Heart left ventricle (tissue), 16 donors: ENCODE measurements at regions not wholly inside any gene's neighbourhood (a gene's known extent, or its start where the extent isn't known, plus 50 kb on each side); places are given as distances from the start of the nearest gene placed in this dataset.

Experiments used
- ATAC-seq, 4 donors: fragments of 200-7000 bp; cut with Tn5 transposase; one replicate each; pipeline ENCODE4 v1.9.1; 2020 to 2022; ENCODE audit warnings: moderate library complexity in 4 of 4, mild to moderate bottlenecking in 3 of 4, moderate number of reproducible peaks in 1 of 4
- DNase-seq, 5 donors: peaks; one replicate each; pipeline ENCODE4 v3.0.0-alpha.2; 2020
- H3K27ac ChIP-seq, 12 donors: fragments of 200-600 bp; sonication (generic) in 4 of 12; one replicate each; pipeline versions ENCODE4 v1.5.0 to v1.8.0; 2016 to 2022; ENCODE audit warnings: mild to moderate bottlenecking in 2 of 12
- H3K27me3 ChIP-seq, 9 donors: fragments of 200-600 bp; sonication (generic) in 2 of 9; one replicate each; pipeline versions ENCODE4 v1.5.1 to v1.8.0; 2016 to 2022; ENCODE audit warnings: mild to moderate bottlenecking in 3 of 9
- H3K36me3 ChIP-seq, 9 donors: fragments of 200-600 bp; sonication (generic) in 2 of 9; one replicate each; pipeline versions ENCODE4 v1.5.0 to v1.8.0; 2018 to 2022; ENCODE audit warnings: mild to moderate bottlenecking in 2 of 9
- H3K4me1 ChIP-seq, 12 donors: fragments of 200-600 bp; sonication (generic) in 4 of 12; one replicate each; pipeline versions ENCODE4 v1.5.0 to v1.8.0; 2016 to 2022; ENCODE audit warnings: mild to moderate bottlenecking in 3 of 12
- H3K4me3 ChIP-seq, 12 donors: fragments of 200-600 bp; sonication (generic) in 4 of 12; one replicate each; pipeline versions ENCODE4 v1.5.0 to v1.8.0; 2017 to 2022; ENCODE audit warnings: mild to moderate bottlenecking in 9 of 12, moderate library complexity in 4 of 12
- H3K9me3 ChIP-seq, 12 donors: fragments of 200-600 bp; sonication (generic) in 4 of 12; one replicate each; pipeline versions ENCODE4 v1.5.0 to v1.8.0; 2016 to 2022; ENCODE audit warnings: mild to moderate bottlenecking in 1 of 12
- POLR2A ChIP-seq, 2 donors: fragments of 450-650 bp; IDR thresholded peaks; one replicate each; pipeline ENCODE4 v1.6.1; 2017; ENCODE audit warnings: antibody characterized with exemption in 2 of 2, mild to moderate bottlenecking in 2 of 2, moderate library complexity in 2 of 2
- WGBS, 4 donors: extraction: QIAGEN DNeasy Blood & Tissue Kit in 2 of 4; methylation state at CpG; one replicate each; pipeline versions ENCODE4 v1.1.5 to v1.1.7; 2013 to 2018; 5-methylcytosine and 5-hydroxymethylcytosine counted together
- intact Hi-C, 10 donors: fragments of 100-400 bp; cut with DNase I; formaldehyde crosslinking; loops; one replicate each; pipeline versions ENCODE4 v1.11.1 to v1.14.2; 2022
- TF ChIP-seq, protein P1 (sequence below), 12 donors: fragments of 200-600 bp; sonication (generic) in 4 of 12; IDR thresholded peaks; one replicate each; pipeline versions ENCODE4 v1.5.0 to v1.8.0; 2018 to 2022; ENCODE audit warnings: antibody characterized with exemption in 12 of 12, mild to moderate bottlenecking in 5 of 12
- donor health status: ischemic (EF 13 %, LVEDD 7.1; RV severe dilation, severe dysfunction).
- donor health status: healthy with polysubstance abuse.
- donor health status: DM: no; HTN: yes; CAD: no.
- donor health status: DM: no; HTN: no; CAD: no.
- donor health status: ischemic (EF 25% LVEDD 6.9; RV normal size, moderate dysfunction).
- donor health status: ischemic (EF 25% LVEDD 5.7; RV mildly dilated, moderate dysfunction).
- donor health status: healthy.
- donor health status: DM: yes; HTN: yes; CAD: no.
- donor health status: ischemic (EF 35%, LVEDD 5.7; RV mildly dilated, moderate dysfunction).
- donor health status: nonischemic (EF 11% LVEDD 7.7; RV severe dilation, severe dysfunction).
- donor health status: DM: yes; HTN: yes; CAD: no.
- donor health status: PGD.
- donor health status: ischemic (EF 29% LVEDD 5.4; RV normal size, mild dysfunction).
- donor health status: nonischemic (EF 23%, LVEDD 6.1; RV moderate dilation, normal function).

- intact Hi-C loops: no loop called here
- no peaks in the 10 kb centered on the region for H3K9me3 ChIP-seq
- WGBS, 4 donors: 61 to 67% (median 64%) methylated on average over 3 of the region's 3 CpGs
- no peak overlapping the region for H3K4me3 ChIP-seq
- no peaks in the 10 kb centered on the region for H3K27me3 ChIP-seq
- ATAC-seq (no peak), DNase-seq (no peak)
- no peaks in the 10 kb centered on the region for H3K4me1 ChIP-seq
- TF ChIP-seq POLR2A (IDR thresholded peaks at IDR 0.05): no peak
- TF ChIP-seq, protein P1, sequence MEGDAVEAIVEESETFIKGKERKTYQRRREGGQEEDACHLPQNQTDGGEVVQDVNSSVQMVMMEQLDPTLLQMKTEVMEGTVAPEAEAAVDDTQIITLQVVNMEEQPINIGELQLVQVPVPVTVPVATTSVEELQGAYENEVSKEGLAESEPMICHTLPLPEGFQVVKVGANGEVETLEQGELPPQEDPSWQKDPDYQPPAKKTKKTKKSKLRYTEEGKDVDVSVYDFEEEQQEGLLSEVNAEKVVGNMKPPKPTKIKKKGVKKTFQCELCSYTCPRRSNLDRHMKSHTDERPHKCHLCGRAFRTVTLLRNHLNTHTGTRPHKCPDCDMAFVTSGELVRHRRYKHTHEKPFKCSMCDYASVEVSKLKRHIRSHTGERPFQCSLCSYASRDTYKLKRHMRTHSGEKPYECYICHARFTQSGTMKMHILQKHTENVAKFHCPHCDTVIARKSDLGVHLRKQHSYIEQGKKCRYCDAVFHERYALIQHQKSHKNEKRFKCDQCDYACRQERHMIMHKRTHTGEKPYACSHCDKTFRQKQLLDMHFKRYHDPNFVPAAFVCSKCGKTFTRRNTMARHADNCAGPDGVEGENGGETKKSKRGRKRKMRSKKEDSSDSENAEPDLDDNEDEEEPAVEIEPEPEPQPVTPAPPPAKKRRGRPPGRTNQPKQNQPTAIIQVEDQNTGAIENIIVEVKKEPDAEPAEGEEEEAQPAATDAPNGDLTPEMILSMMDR (IDR thresholded peaks at IDR 0.05): no peak
- H3K27ac ChIP-seq: no peak overlapping the region
- H3K36me3 ChIP-seq: no peaks in the 10 kb centered on the region
Observed at GRCh38 chr20:20795119-20795518, 82.7 kb upstream of the RALGAPA2 start.

- intact Hi-C loops: no loop called here
- no peak overlapping the region for H3K4me3 ChIP-seq
- ATAC-seq (no peak), DNase-seq (no peak)
- H3K36me3 ChIP-seq: no peaks in the 10 kb centered on the region
- WGBS, 4 donors: 51 to 72% (median 64%) methylated on average over 2 of the region's 2 CpGs
- no peaks in the 10 kb centered on the region for H3K4me1 ChIP-seq
- no peaks in the 10 kb centered on the region for H3K9me3 ChIP-seq
- no peaks in the 10 kb centered on the region for H3K27me3 ChIP-seq
- no peak overlapping the region for H3K27ac ChIP-seq
- no peak for TF ChIP-seq POLR2A (IDR thresholded peaks at IDR 0.05)
- TF ChIP-seq, protein P1 (IDR thresholded peaks at IDR 0.05): no peak
Observed at GRCh38 chr20:20793591-20793990, 81.1 kb upstream of the RALGAPA2 start.

DNA sequence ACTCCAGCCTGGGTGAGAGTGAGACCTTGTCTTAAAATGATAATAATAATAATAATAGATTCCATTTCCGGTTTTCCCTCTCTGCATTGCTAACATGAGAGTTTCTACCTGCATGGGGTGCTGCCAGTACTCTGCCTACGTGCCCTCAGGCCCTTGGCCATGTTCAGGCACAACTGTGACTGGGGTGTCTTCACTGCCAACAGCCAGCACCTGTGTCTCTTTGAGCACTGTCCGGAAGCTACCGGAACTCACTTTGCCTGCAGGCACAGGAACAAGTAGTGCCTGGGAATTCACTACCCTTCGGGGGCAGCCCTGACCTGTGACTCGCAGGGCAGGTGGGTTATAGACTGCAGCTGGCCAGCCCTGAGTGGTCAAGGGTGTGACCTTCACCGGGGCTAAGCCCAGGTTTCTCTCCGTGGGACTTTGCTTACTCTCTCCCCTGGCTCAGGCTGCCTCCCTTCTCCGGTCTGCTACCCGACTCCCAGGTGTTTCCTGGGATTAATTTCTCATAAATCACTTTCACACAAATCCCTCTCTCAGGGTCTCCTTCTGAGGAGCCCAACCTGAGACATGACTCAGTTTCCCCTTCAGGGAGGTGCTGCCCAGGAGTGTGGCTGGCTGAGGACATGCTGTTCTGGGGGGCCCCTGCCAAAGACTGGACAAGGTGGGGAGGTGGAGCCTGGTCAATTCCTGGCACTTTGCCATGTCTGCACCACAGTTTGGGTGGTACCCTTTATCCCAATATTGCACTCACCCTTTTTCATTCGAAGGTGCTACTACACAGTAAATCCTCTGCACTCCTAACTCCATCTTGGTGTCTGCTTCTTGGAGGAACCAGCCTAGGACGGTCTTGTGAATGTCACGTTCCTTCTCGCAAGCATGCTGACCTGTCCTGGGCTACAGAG is 79.5 kb upstream of the RALGAPA2 start:
- TF ChIP-seq POLR2A (IDR thresholded peaks at IDR 0.05): no peak
- Histone ChIP-seq H3K27ac (no peak overlapping the region), H3K4me1 (peaks cover 0 to 2% (median 0%) of the 10 kb centered on the region in 12 donors), H3K27me3 (no peaks in the 10 kb centered on the region), H3K9me3 (peaks cover 0 to 3% (median 0%) of the 10 kb centered on the region in 12 donors), H3K4me3 (no peak overlapping the region), H3K36me3 (no peaks in the 10 kb centered on the region)
- intact Hi-C loops: no loop called here
- DNase-seq (no peak), ATAC-seq (no peak)
- 74 to 80% (median 79%) methylated on average over 9 to 14 of the region's 14 CpGs for WGBS, 4 donors

- Histone ChIP-seq H3K9me3 (peaks cover 0 to 6% (median 0%) of the 10 kb centered on the region in 12 donors), H3K27me3 (no peaks in the 10 kb centered on the region), H3K27ac (no peak overlapping the region), H3K36me3 (no peaks in the 10 kb centered on the region), H3K4me1 (peaks cover 0 to 8% (median under 1%) of the 10 kb centered on the region in 12 donors), H3K4me3 (no peak overlapping the region)
- intact Hi-C loops: loop anchor here in 1 of 10 donors (5.0 kb wide), 1 partner anchor 49 kb away; no protein-coding TSS in a partner anchor
- 87 to 90% (median 90%) methylated on average over 4 of the region's 4 CpGs for WGBS, 4 donors
- ATAC-seq: no peak
- no peak for DNase-seq
- TF ChIP-seq POLR2A (IDR thresholded peaks at IDR 0.05): no peak
- TF ChIP-seq, protein P1 (IDR thresholded peaks at IDR 0.05): no peak
Observed at GRCh38 chr20:20788308-20788707, 75.9 kb upstream of the RALGAPA2 start.
